KMS-11 (cell line): ENCODE measurements at regions not wholly inside any gene's neighbourhood (a gene's known extent, or its start where the extent isn't known, plus 50 kb on each side); places are given as distances from the start of the nearest gene placed in this dataset.

Experiments used
- H2AFZ ChIP-seq: fragments of 200-600 bp; sonication (generic); 2 replicates; pipeline ENCODE4 v1.6.1; 2016; ENCODE audit warnings: antibody characterized with exemption, mixed run types, low read depth
- H3K27ac ChIP-seq: fragments of 200-600 bp; sonication (generic); 2 replicates; pipeline ENCODE4 v1.6.1; 2016; ENCODE audit warnings: mild to moderate bottlenecking, mixed run types
- H3K27me3 ChIP-seq: fragments of 200-600 bp; sonication (generic); 2 replicates; pipeline ENCODE4 v1.6.1; 2017; ENCODE audit warnings: mild to moderate bottlenecking, low read depth, mixed run types, moderate library complexity; ENCODE audit not compliant: insufficient read depth
- H3K36me3 ChIP-seq: fragments of 200-600 bp; sonication (generic); 2 replicates; pipeline ENCODE4 v1.6.1; 2017; ENCODE audit warnings: mild to moderate bottlenecking, mixed run types; ENCODE audit not compliant: insufficient read depth
- H3K4me1 ChIP-seq: fragments of 200-600 bp; sonication (generic); 2 replicates; pipeline ENCODE4 v1.6.1; 2016; ENCODE audit warnings: mild to moderate bottlenecking, low read depth, mixed run types; ENCODE audit not compliant: poor library complexity, severe bottlenecking
- H3K4me2 ChIP-seq: fragments of 200-600 bp; sonication (generic); 2 replicates; pipeline ENCODE4 v1.7.0; 2016; ENCODE audit warnings: mild to moderate bottlenecking, mixed run types
- H3K4me3 ChIP-seq: fragments of 200-600 bp; sonication (generic); IDR thresholded peaks from 2 replicates; pipeline ENCODE4 v1.6.1; 2017; ENCODE audit warnings: low read depth, low read length, mixed read lengths; ENCODE audit not compliant: insufficient read depth
- H3K79me2 ChIP-seq: fragments of 200-600 bp; sonication (generic); 2 replicates; pipeline ENCODE4 v1.6.1; 2016; ENCODE audit warnings: low read depth, mixed run types; ENCODE audit not compliant: insufficient read depth
- H3K9ac ChIP-seq: fragments of 200-600 bp; sonication (generic); 2 replicates; pipeline ENCODE4 v1.6.1; 2016; ENCODE audit warnings: mild to moderate bottlenecking, mixed run types
- H4K20me1 ChIP-seq: fragments of 200-600 bp; sonication (generic); 2 replicates; pipeline ENCODE4 v1.6.1; 2016; ENCODE audit warnings: mild to moderate bottlenecking, mixed run types; ENCODE audit not compliant: insufficient read depth
- CTCF ChIP-seq: fragments of 200-600 bp; sonication (generic); conservative IDR thresholded peaks from 2 replicates; pipeline ENCODE4 v1.6.1; 2017; ENCODE audit warnings: low read depth, mild to moderate bottlenecking, antibody characterized with exemption, low read length, moderate library complexity, mixed read lengths

GRCh38 chr19:29263305-29264135, 50.6 kb upstream of the UQCRFS1 start:
- Histone ChIP-seq H3K27ac (no peak overlapping the region), H4K20me1 (no peaks in the 10 kb centered on the region), H3K9ac (no peak overlapping the region), H3K4me3 (no peak overlapping the region), H2AFZ (no peak overlapping the region), H3K4me2 (no peak overlapping the region), H3K79me2 (no peaks in the 10 kb centered on the region), H3K27me3 (no peaks in the 10 kb centered on the region), H3K4me1 (no peaks in the 10 kb centered on the region), H3K36me3 (no peaks in the 10 kb centered on the region)
- peak; percentile 80 for TF ChIP-seq CTCF

GRCh38 chr19:29264897-29265296, 51.9 kb upstream of the UQCRFS1 start:
- H3K4me3 ChIP-seq, result no peak overlapping the region
- TF ChIP-seq CTCF, result no peak

GRCh38 chr19:29265436-29265835, 52.5 kb upstream of the UQCRFS1 start:
- Histone ChIP-seq H3K36me3 (no peaks in the 10 kb centered on the region), H4K20me1 (no peaks in the 10 kb centered on the region), H3K4me1 (no peaks in the 10 kb centered on the region), H3K79me2 (no peaks in the 10 kb centered on the region), H3K4me2 (no peak overlapping the region), H2AFZ (no peak overlapping the region), H3K9ac (no peak overlapping the region), H3K27ac (no peak overlapping the region), H3K27me3 (no peaks in the 10 kb centered on the region), H3K4me3 (no peak overlapping the region)
- no peak for TF ChIP-seq CTCF

More at GRCh38 chr19:29264897-29265296, 51.9 kb upstream of the UQCRFS1 start:
- Histone ChIP-seq H3K9ac (no peak overlapping the region), H4K20me1 (no peaks in the 10 kb centered on the region), H3K79me2 (no peaks in the 10 kb centered on the region), H3K27me3 (no peaks in the 10 kb centered on the region), H2AFZ (no peak overlapping the region), H3K4me2 (no peak overlapping the region), H3K27ac (no peak overlapping the region), H3K36me3 (no peaks in the 10 kb centered on the region), H3K4me1 (no peaks in the 10 kb centered on the region)

- no peak for TF ChIP-seq CTCF
- H3K9ac ChIP-seq, result no peak overlapping the region
- H2AFZ ChIP-seq, result no peak overlapping the region
- H3K4me1 ChIP-seq, result no peaks in the 10 kb centered on the region
- H3K36me3 ChIP-seq, result no peaks in the 10 kb centered on the region
- no peak overlapping the region for H3K4me3 ChIP-seq
- H3K27ac ChIP-seq, result no peak overlapping the region
- H3K27me3 ChIP-seq, result no peaks in the 10 kb centered on the region
- H4K20me1 ChIP-seq, result no peaks in the 10 kb centered on the region
- H3K79me2 ChIP-seq, result no peaks in the 10 kb centered on the region
- no peak overlapping the region for H3K4me2 ChIP-seq
Observed at GRCh38 chr19:29266001-29266400, 53.0 kb upstream of the UQCRFS1 start.
